ENCODE measurements at regions not wholly inside any gene's neighbourhood (a gene's known extent, or its start where the extent isn't known, plus 50 kb on each side); places are given as distances from the start of the nearest gene placed in this dataset.

DNA sequence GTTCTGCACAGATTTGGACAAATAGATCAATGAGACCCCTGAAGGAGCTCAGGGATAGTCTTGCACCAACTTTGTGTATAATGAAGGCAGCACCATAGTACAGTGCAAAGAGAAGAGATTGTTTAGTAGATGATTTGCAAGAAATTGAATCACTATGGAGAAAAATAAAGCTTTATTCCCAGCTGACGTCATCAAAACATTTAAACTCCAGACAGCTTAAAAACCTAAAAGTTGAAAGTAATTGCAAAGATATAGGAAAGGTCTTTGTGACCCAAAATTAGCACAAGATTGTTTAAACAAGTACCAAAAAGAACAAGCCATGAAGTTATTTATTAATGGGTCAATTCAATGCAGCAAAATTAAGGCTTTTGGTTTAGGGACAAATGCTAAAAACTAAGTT is 88.8 kb upstream of the BACE2 start (continued):
- TF ChIP-seq, protein P1, sequence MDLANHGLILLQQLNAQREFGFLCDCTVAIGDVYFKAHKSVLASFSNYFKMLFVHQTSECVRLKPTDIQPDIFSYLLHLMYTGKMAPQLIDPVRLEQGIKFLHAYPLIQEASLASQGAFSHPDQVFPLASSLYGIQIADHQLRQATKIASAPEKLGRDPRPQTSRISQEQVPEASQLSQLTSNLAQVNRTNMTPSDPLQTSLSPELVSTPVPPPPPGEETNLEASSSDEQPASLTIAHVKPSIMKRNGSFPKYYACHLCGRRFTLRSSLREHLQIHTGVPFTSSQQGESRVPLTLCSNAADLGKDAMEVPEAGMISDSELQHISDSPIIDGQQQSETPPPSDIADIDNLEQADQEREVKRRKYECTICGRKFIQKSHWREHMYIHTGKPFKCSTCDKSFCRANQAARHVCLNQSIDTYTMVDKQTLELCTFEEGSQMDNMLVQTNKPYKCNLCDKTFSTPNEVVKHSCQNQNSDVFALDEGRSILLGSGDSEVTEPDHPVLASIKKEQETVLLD (CRISPR knock-in tag; IDR thresholded peaks at IDR 0.05; ENCODE audit: low read depth), result no peak
- TF ChIP-seq, protein P2, sequence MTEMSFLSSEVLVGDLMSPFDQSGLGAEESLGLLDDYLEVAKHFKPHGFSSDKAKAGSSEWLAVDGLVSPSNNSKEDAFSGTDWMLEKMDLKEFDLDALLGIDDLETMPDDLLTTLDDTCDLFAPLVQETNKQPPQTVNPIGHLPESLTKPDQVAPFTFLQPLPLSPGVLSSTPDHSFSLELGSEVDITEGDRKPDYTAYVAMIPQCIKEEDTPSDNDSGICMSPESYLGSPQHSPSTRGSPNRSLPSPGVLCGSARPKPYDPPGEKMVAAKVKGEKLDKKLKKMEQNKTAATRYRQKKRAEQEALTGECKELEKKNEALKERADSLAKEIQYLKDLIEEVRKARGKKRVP (CRISPR knock-in tag; IDR thresholded peaks at IDR 0.05), result no peak

DNA sequence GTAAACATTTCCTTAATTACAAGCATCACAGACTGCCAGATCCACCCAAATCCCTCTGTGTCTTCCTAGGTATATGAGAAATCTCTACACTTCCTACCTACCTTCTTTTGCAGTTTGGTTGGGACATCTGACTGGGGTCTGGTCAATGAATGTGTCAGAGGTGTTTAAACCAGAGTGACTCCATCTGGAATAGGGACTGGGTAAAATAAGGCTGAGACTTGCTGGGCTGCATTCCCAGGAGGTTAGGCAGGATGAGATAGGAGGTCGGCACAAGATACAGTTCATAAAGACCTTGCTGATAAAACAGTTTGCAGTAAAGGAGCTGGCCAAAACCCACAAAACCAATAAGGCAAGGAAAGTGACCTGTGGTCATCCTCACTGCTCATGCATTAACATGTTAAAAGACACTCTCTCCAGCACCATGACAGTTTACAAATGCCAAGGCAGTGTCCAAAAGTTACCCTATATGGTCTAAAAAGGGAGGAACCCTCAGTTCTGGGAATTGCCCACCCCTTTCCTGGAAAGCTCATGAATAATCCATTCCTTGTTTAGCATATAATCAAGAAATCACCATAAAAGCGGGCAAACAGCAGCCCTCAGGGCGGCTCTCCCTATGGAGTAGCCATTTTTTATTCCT is 87.4 kb upstream of the BACE2 start:
- no peaks in the 10 kb centered on the region for H4K20me1 ChIP-seq (ENCODE audit: insufficient read depth, low read length)
- H2AFZ ChIP-seq (ENCODE audit: low read length), result no peak overlapping the region
- H3K4me1 ChIP-seq (ENCODE audit: insufficient read depth, low read length), result no peaks in the 10 kb centered on the region
- no peak for FAIRE-seq
- intact Hi-C loops (cut with micrococcal nuclease; ENCODE audit: unreplicated experiment), result no loop called here
- no peak overlapping the region for H3K27ac ChIP-seq (ENCODE audit: extremely low read length, insufficient read depth, low read length)
- no peak for DNase-seq (ENCODE audit: low spot score)
- H3K36me3 ChIP-seq (replicated peaks in 1 of 2; ENCODE audit: control insufficient read depth in 1 of 2, insufficient read depth in 2 of 2, low read length in 2 of 2), result no peaks in the 10 kb centered on the region
- CTCF ChIA-PET (ENCODE audit: low intra/inter-chr PET ratio, low total read pairs), result no interaction called here
- H3K9me3 ChIP-seq (ENCODE audit: low read length), result no peaks in the 10 kb centered on the region
- no peak for TF ChIP-seq KLF15 (CRISPR knock-in tag; IDR thresholded peaks at IDR 0.05; ENCODE audit: borderline replicate concordance)
- H3K9ac ChIP-seq (ENCODE audit: insufficient read depth, low read depth, low read length), result no peak overlapping the region
- H3K79me2 ChIP-seq (ENCODE audit: insufficient read depth, low read length), result no peaks in the 10 kb centered on the region
- BruUV-seq (replicated peaks), result no TSS peak
- H3K4me2 ChIP-seq (ENCODE audit: low read depth, low read length), result no peak overlapping the region
- POLR2A ChIA-PET, result no interaction called here
- peaks cover 0 to 2% of the 10 kb centered on the region in 2 experiments; a peak in 2 of 5 replicates for H3K27me3 ChIP-seq (ENCODE audit: control insufficient read depth in 1 of 2, insufficient read depth in 2 of 2, low read length in 2 of 2)
- in situ Hi-C loops (cut with HindIII; ENCODE audit: extremely low pct_ligation_motif_present, low pct_unique_long_range_greater_than_20kb), result no loop called here
- WGBS (ENCODE audit: low lambda C conversion rate), result 0% methylated on average over 3 of the region's 3 CpGs
- no peak for ATAC-seq
- H3K4me3 ChIP-seq (replicated peaks in 1 of 3; ENCODE audit: insufficient read depth in 1 of 3, low read depth in 2 of 3, low read length in 3 of 3), result no peak overlapping the region

DNA sequence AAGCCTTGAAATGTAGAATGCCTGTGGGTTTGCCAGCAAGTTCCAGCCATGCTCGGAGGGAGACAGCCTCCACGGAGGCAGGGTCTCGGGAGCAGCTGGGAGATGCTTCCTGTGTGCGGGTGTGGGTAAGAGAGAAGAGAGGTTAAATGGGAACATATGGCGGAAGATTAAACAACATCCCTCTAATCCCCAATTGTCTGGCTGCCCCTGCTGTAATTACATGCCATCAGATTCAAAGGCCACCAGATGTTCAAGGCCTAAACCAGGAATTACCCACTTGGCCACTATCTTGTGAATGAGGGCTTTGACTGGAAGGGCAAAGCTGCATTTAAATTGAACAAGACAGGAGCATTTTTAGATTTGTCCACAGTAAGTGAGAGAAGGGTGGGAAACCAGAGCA is 81.4 kb upstream of the BACE2 start:
- 60% methylated on average over 5 of the region's 5 CpGs for WGBS (ENCODE audit: low lambda C conversion rate)
- ChIA-PET POLR2A (no interaction called here), CTCF (ENCODE audit: low intra/inter-chr PET ratio, low total read pairs) (no interaction called here)
- Histone ChIP-seq H3K9me3 (ENCODE audit: low read length) (no peaks in the 10 kb centered on the region), H3K79me2 (ENCODE audit: insufficient read depth, low read length) (no peaks in the 10 kb centered on the region), H3K27me3 (ENCODE audit: control insufficient read depth in 1 of 2, insufficient read depth in 2 of 2, low read length in 2 of 2) (0 out of 5 replicates have a peak, but pooled peaks cover 0 to 1% of the 10 kb centered on the region in 2 experiments), H3K4me3 (replicated peaks in 1 of 3; ENCODE audit: insufficient read depth in 1 of 3, low read depth in 2 of 3, low read length in 3 of 3) (no peak overlapping the region), H3K4me1 (ENCODE audit: insufficient read depth, low read length) (no peaks in the 10 kb centered on the region), H4K20me1 (ENCODE audit: insufficient read depth, low read length) (no peaks in the 10 kb centered on the region), H3K27ac (ENCODE audit: extremely low read length, insufficient read depth, low read length) (no peak overlapping the region), H2AFZ (ENCODE audit: low read length) (no peak overlapping the region), H3K9ac (ENCODE audit: insufficient read depth, low read depth, low read length) (no peak overlapping the region), H3K36me3 (replicated peaks in 1 of 2; ENCODE audit: control insufficient read depth in 1 of 2, insufficient read depth in 2 of 2, low read length in 2 of 2) (no peaks in the 10 kb centered on the region), H3K4me2 (ENCODE audit: low read depth, low read length) (no peak overlapping the region)
- DNase-seq (ENCODE audit: low spot score) (no peak), FAIRE-seq (no peak), ATAC-seq (no peak)
- BruUV-seq (replicated peaks), result no TSS peak
- intact Hi-C loops (cut with micrococcal nuclease; ENCODE audit: unreplicated experiment), result no loop called here
- in situ Hi-C loops (cut with HindIII; ENCODE audit: extremely low pct_ligation_motif_present, low pct_unique_long_range_greater_than_20kb), result no loop called here
- TF ChIP-seq, protein P3, sequence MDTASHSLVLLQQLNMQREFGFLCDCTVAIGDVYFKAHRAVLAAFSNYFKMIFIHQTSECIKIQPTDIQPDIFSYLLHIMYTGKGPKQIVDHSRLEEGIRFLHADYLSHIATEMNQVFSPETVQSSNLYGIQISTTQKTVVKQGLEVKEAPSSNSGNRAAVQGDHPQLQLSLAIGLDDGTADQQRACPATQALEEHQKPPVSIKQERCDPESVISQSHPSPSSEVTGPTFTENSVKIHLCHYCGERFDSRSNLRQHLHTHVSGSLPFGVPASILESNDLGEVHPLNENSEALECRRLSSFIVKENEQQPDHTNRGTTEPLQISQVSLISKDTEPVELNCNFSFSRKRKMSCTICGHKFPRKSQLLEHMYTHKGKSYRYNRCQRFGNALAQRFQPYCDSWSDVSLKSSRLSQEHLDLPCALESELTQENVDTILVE (CRISPR knock-in tag; IDR thresholded peaks at IDR 0.05), result no peak
- TF ChIP-seq CREM (IDR thresholded peaks at IDR 0.05) (no peak), CREM (CRISPR knock-in tag; IDR thresholded peaks at IDR 0.05) (no peak), GTF2F1 (IDR thresholded peaks at IDR 0.05; ENCODE audit: low read length) (no peak), ZNF12 (CRISPR knock-in tag; IDR thresholded peaks at IDR 0.05) (no peak), ZNF180 (CRISPR knock-in tag; IDR thresholded peaks at IDR 0.05; ENCODE audit: borderline replicate concordance, low read depth) (no peak), ZMYM4 (CRISPR knock-in tag; IDR thresholded peaks at IDR 0.05) (no peak), LCORL (IDR thresholded peaks at IDR 0.05) (no peak), LCORL (CRISPR knock-in tag; IDR thresholded peaks at IDR 0.05) (no peak)

Data from HepG2 (cell line).